IMR-90 (cell line): ENCODE measurements at regions not wholly inside any gene's neighbourhood (a gene's known extent, or its start where the extent isn't known, plus 50 kb on each side); places are given as distances from the start of the nearest gene placed in this dataset.

Experiments used
- CEBPB ChIP-seq: IDR thresholded peaks from 2 replicates; pipeline ENCODE4 v1.6.1; 2012; ENCODE audit warnings: low read depth, low read length, improper control_type of control experiment
- POLR2A ChIP-seq: IDR thresholded peaks from 2 replicates; pipeline ENCODE4 v1.6.1; 2012; ENCODE audit warnings: mild to moderate bottlenecking, low read depth, low read length
- RFX5 ChIP-seq: IDR thresholded peaks from 2 replicates; pipeline ENCODE4 v1.8.0; 2012; ENCODE audit warnings: low read depth, mild to moderate bottlenecking, low read length, moderate library complexity
- USF2 ChIP-seq: fragments of 150-350 bp; IDR thresholded peaks from 2 replicates; pipeline ENCODE4 v1.6.1; 2017; ENCODE audit warnings: mild to moderate bottlenecking, antibody characterized with exemption, low read length, low read depth
- TF ChIP-seq, protein P1 (sequence below): conservative IDR thresholded peaks from 2 replicates; pipeline ENCODE4 v1.5.1; 2012; ENCODE audit warnings: mild to moderate bottlenecking, low read depth, low read length, improper control_type of control experiment

DNA sequence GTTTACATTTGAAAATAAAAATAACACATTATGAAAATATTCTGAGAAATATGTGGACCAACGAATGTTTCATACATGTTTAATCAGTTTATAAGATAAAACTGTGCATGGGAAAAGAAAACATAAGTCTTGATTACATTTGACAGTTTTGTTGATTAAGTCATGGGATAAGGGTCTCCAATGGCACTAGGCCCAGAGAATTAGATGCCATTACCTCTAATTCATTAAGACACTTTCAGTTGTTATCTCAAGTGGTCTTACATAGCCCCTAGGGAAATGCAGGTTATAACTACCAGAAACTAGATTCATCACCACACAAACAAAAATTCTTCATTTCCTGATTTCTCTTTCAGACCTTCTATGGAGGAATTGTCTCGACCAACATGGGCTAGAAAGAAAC, 300.8 kb downstream of the PCDH7 start:
- TF ChIP-seq, protein P1, sequence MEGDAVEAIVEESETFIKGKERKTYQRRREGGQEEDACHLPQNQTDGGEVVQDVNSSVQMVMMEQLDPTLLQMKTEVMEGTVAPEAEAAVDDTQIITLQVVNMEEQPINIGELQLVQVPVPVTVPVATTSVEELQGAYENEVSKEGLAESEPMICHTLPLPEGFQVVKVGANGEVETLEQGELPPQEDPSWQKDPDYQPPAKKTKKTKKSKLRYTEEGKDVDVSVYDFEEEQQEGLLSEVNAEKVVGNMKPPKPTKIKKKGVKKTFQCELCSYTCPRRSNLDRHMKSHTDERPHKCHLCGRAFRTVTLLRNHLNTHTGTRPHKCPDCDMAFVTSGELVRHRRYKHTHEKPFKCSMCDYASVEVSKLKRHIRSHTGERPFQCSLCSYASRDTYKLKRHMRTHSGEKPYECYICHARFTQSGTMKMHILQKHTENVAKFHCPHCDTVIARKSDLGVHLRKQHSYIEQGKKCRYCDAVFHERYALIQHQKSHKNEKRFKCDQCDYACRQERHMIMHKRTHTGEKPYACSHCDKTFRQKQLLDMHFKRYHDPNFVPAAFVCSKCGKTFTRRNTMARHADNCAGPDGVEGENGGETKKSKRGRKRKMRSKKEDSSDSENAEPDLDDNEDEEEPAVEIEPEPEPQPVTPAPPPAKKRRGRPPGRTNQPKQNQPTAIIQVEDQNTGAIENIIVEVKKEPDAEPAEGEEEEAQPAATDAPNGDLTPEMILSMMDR = no peak
- no peak for TF ChIP-seq POLR2A
- no peak for TF ChIP-seq RFX5
- TF ChIP-seq USF2 = no peak
- no peak for TF ChIP-seq CEBPB
